ENCODE measurements at regions not wholly inside any gene's neighbourhood (a gene's known extent, or its start where the extent isn't known, plus 50 kb on each side); places are given as distances from the start of the nearest gene placed in this dataset.

DNA sequence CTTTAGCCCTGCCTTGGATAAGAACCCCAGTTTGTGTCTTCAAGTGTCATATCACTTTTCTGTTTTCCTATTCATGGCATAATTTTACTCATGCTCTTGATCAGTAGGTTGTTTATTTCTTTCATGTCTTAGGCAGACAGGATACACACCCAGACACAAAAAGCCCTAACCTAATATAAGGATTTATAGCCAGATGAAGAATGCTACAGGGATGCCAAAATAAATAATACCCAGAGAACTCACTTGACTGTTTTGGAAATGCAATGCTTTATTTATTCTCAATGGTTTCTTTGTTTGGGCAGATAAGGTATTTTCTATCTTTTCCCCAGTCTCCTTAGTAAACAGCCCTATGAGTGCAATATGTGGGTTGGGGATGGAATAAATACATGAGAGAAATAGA is 424.0 kb upstream of the PDZRN3 start:
- H3K27ac ChIP-seq, result no peak overlapping the region
- TF ChIP-seq, protein P1, sequence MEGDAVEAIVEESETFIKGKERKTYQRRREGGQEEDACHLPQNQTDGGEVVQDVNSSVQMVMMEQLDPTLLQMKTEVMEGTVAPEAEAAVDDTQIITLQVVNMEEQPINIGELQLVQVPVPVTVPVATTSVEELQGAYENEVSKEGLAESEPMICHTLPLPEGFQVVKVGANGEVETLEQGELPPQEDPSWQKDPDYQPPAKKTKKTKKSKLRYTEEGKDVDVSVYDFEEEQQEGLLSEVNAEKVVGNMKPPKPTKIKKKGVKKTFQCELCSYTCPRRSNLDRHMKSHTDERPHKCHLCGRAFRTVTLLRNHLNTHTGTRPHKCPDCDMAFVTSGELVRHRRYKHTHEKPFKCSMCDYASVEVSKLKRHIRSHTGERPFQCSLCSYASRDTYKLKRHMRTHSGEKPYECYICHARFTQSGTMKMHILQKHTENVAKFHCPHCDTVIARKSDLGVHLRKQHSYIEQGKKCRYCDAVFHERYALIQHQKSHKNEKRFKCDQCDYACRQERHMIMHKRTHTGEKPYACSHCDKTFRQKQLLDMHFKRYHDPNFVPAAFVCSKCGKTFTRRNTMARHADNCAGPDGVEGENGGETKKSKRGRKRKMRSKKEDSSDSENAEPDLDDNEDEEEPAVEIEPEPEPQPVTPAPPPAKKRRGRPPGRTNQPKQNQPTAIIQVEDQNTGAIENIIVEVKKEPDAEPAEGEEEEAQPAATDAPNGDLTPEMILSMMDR (conservative IDR thresholded peaks at IDR 0.05), result no peak
- no peak for TF ChIP-seq ZFX (IDR thresholded peaks at IDR 0.05)

DNA sequence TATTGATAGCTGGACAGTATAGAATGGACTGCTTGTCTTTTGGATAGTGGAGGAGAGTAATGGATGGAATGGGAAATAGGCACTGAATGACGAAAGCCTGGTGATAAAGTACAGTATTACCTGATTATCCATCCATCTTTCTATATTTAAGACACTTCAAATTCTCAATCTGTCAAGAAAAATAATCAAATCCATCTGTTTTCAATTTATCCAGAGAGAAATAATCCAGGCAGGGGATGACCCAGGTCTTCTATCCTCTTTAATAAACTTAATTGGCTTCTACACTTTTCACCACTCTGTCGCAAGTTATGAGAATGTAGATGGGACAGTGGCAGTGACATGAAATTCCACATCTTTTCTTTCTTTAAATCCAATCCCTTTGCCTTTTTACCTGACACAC is 420.3 kb upstream of the PDZRN3 start:
- TF ChIP-seq ZFX (IDR thresholded peaks at IDR 0.05), result no peak
- TF ChIP-seq, protein P1 (conservative IDR thresholded peaks at IDR 0.05), result no peak
- H3K27ac ChIP-seq, result no peak overlapping the region

DNA sequence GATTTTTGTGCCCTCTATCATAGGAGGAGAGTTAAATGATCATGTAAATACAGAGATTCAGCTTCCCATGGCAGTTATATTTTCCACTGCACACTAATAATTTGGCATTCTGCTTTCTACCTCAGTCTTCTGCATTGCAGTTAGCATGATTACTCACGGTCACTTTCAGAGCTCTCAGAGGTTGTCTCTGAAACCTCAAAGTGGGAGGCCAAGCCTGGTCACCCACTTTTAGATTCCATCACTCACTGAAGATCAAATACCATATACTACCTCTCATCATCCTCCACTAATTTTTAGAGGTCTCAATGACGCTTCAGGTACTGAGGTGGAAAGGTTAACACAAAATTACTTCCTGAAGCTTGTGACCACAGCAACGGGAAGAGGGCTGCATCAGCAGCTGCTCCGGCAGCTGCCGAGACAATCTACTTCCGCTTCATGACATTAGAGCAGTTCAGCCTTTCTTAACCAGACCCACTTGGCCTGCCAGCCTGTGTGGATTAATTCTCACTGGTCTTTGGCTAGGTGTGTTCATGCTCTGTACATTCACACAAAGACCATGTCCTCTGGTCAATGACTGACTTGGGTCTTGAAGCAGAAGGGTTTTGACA is 416.4 kb upstream of the PDZRN3 start:
- no peak overlapping the region for H3K27ac ChIP-seq
- TF ChIP-seq, protein P1 (conservative IDR thresholded peaks at IDR 0.05), result no peak
- no peak for TF ChIP-seq ZFX (IDR thresholded peaks at IDR 0.05)

DNA sequence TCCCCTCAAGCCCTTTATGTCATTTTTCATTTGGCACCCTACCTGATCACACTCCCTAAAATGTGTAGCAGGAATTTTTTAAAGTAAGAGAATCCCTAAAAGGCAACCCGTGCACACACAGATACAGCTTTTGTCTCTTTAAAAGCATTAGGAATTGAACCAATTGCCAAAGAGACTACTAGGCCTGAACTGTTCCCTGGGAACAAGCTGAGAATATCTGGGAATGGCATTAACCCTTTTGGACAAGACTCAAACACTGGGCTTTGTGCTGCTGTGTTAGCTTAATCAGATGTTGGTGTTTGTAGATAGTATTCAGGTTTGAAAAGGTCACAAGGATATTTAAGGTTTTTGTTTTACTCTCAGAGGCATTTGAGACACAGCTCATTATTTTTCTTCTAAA is 414.4 kb upstream of the PDZRN3 start:
- H3K27ac ChIP-seq, result no peak overlapping the region
- TF ChIP-seq, protein P1 (conservative IDR thresholded peaks at IDR 0.05), result no peak
- TF ChIP-seq ZFX (IDR thresholded peaks at IDR 0.05), result no peak

DNA sequence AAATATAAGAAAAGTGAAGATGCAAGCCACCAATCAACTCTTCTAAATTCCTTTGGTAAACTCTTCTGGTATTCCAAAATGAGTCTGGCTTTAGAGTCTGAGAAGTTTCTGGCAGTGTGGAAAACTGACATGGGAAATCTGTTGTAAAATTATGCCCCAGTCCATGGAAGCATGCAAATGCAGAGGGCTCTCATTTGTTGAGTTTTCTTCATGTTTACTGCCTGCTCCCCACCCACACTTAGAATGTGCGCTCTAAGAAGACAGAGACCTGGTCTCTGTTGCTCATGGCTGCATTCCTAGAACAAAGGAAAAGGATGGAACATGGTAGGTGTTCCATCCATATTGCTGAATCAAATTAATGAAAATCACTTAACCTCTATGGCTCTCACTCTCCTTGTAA is 411.8 kb upstream of the PDZRN3 start:
- no peak overlapping the region for H3K27ac ChIP-seq
- no peak for TF ChIP-seq ZFX (IDR thresholded peaks at IDR 0.05)
- TF ChIP-seq, protein P1 (conservative IDR thresholded peaks at IDR 0.05), result no peak

DNA sequence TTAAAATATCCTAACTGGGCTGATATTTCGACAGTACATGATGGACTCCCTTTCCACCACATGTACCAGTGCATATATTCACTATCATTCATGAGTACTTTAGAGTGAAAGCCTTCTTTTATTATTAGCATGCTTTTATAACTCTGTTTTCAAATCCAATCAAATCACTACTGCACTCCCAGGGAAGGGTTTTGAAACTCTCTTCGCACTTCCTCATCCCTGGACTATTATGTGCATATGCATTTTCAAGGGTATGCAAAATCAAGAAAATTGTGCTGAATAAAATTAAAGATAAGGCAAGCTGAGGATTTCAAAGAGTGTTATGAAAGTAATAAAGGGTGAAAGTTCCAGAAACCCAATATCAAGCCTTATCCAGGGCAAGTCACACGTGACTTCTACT is 411.4 kb upstream of the PDZRN3 start:
- TF ChIP-seq, protein P1 (conservative IDR thresholded peaks at IDR 0.05), result no peak
- no peak for TF ChIP-seq ZFX (IDR thresholded peaks at IDR 0.05)
- H3K27ac ChIP-seq, result no peak overlapping the region

DNA sequence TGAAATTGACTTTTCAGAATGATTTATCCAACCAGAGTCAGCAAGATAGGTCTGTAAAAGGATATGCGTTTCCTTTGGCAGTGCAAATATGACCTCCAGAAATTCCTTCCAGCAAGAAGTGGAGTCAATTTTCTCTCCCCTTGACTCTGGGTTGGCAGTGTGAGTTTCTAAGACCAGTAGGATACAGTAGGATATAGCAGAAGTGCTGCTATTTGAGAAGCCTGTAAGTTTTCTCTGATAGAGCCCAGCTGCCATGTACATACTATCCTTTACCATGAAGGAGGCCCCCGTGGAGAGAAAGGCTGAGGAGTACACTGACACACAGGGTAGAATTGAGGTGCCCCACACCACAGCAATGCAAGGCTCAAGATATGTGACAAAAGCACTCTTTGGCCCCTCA is 409.1 kb upstream of the PDZRN3 start:
- no peak overlapping the region for H3K27ac ChIP-seq
- no peak for TF ChIP-seq ZFX (IDR thresholded peaks at IDR 0.05)
- TF ChIP-seq, protein P1 (conservative IDR thresholded peaks at IDR 0.05), result no peak

All from C4-2B (cell line).